ENCODE measurements at regions not wholly inside any gene's neighbourhood (a gene's known extent, or its start where the extent isn't known, plus 50 kb on each side); places are given as distances from the start of the nearest gene placed in this dataset.

GRCh38 chr1:102550729-102551384 is 554.1 kb upstream of the OLFM3 start:
- Histone ChIP-seq H3K9me2 (replicated peaks; ENCODE audit: insufficient read depth) (no peaks in the 10 kb centered on the region), H3K4me2 (no peak overlapping the region), H3K4me1 (ENCODE audit: insufficient read depth) (no peaks in the 10 kb centered on the region), H3K36me3 (replicated peaks; ENCODE audit: insufficient read depth, low read depth) (no peaks in the 10 kb centered on the region), H3K79me2 (no peaks in the 10 kb centered on the region), H2AFZ (no peak overlapping the region), H3K4me3 (no peak overlapping the region), H3K9me3 (ENCODE audit: low read depth) (no peaks in the 10 kb centered on the region), H4K20me1 (ENCODE audit: insufficient read depth, poor library complexity, severe bottlenecking) (no peaks in the 10 kb centered on the region), H3K27me3 (no peaks in the 10 kb centered on the region), H3K27ac (no peak overlapping the region)
- TF ChIP-seq EZH2phosphoT487 (IDR thresholded peaks at IDR 0.05; ENCODE audit: low read depth, severe bottlenecking, unreplicated experiment) (no peak), EZH2 (IDR thresholded peaks at IDR 0.05; ENCODE audit: borderline replicate concordance) (no peak), CTCF (IDR thresholded peaks at IDR 0.05; ENCODE audit: poor library complexity) (peak; percentile 36)
- WGBS (ENCODE audit: low lambda C conversion rate, missing lambda C conversion rate), result 77% methylated on average over 2 of the region's 2 CpGs
- DNase-seq (ENCODE audit: low spot score), result peak; percentile 20

- no peaks in the 10 kb centered on the region for H3K9me3 ChIP-seq (ENCODE audit: low read depth)
- no peak overlapping the region for H3K27ac ChIP-seq
- H4K20me1 ChIP-seq (ENCODE audit: insufficient read depth, poor library complexity, severe bottlenecking), result no peaks in the 10 kb centered on the region
- no peaks in the 10 kb centered on the region for H3K27me3 ChIP-seq
- no peaks in the 10 kb centered on the region for H3K36me3 ChIP-seq (replicated peaks; ENCODE audit: insufficient read depth, low read depth)
- H3K4me3 ChIP-seq, result no peak overlapping the region
- 87% methylated on average over 2 of the region's 2 CpGs for WGBS (ENCODE audit: low lambda C conversion rate, missing lambda C conversion rate)
- no peak for DNase-seq (ENCODE audit: low spot score)
- no peak for TF ChIP-seq EZH2phosphoT487 (IDR thresholded peaks at IDR 0.05; ENCODE audit: low read depth, severe bottlenecking, unreplicated experiment)
- TF ChIP-seq CTCF (IDR thresholded peaks at IDR 0.05; ENCODE audit: poor library complexity), result no peak
- TF ChIP-seq EZH2 (IDR thresholded peaks at IDR 0.05; ENCODE audit: borderline replicate concordance), result no peak
- no peak overlapping the region for H2AFZ ChIP-seq
- H3K4me1 ChIP-seq (ENCODE audit: insufficient read depth), result no peaks in the 10 kb centered on the region
- H3K9me2 ChIP-seq (replicated peaks; ENCODE audit: insufficient read depth), result no peaks in the 10 kb centered on the region
- no peaks in the 10 kb centered on the region for H3K79me2 ChIP-seq
- no peak overlapping the region for H3K4me2 ChIP-seq
Measured at GRCh38 chr1:102546251-102546650, 549.5 kb upstream of the OLFM3 start.

GRCh38 chr1:102535829-102536505 is 539.2 kb upstream of the OLFM3 start:
- no peak overlapping the region for H3K27ac ChIP-seq

More at GRCh38 chr1:102535829-102536505, 539.2 kb upstream of the OLFM3 start:
- Histone ChIP-seq H3K4me1 (ENCODE audit: insufficient read depth) (no peaks in the 10 kb centered on the region), H3K36me3 (replicated peaks; ENCODE audit: insufficient read depth, low read depth) (no peaks in the 10 kb centered on the region), H3K27me3 (no peaks in the 10 kb centered on the region), H3K4me3 (no peak overlapping the region), H3K9me3 (ENCODE audit: low read depth) (no peaks in the 10 kb centered on the region), H4K20me1 (ENCODE audit: insufficient read depth, poor library complexity, severe bottlenecking) (no peaks in the 10 kb centered on the region), H3K9me2 (replicated peaks; ENCODE audit: insufficient read depth) (no peaks in the 10 kb centered on the region), H3K79me2 (no peaks in the 10 kb centered on the region), H2AFZ (no peak overlapping the region), H3K4me2 (no peak overlapping the region)
- no peak for DNase-seq (ENCODE audit: low spot score)
- WGBS (ENCODE audit: low lambda C conversion rate, missing lambda C conversion rate), result 83% methylated on average over 5 of the region's 5 CpGs
- no peak for TF ChIP-seq CTCF (IDR thresholded peaks at IDR 0.05; ENCODE audit: poor library complexity)
